Mucosa of descending colon (tissue), 3 donors: ENCODE measurements at regions not wholly inside any gene's neighbourhood (a gene's known extent, or its start where the extent isn't known, plus 50 kb on each side); places are given as distances from the start of the nearest gene placed in this dataset.

Experiments
- ATAC-seq: fragments of 200-7000 bp; cut with Tn5 transposase; one replicate; pipeline ENCODE4 v1.9.1; 2020; ENCODE audit warnings: mild to moderate bottlenecking, moderate library complexity
- DNase-seq, 3 donors: peaks; one replicate each; pipeline ENCODE4 v3.0.0-alpha.2; 2020
- H3K36me3 ChIP-seq: fragments of 200-600 bp; one replicate; pipeline ENCODE4 v1.8.0; 2021; ENCODE audit warnings: low read depth, mild to moderate bottlenecking
- H3K4me1 ChIP-seq: fragments of 200-600 bp; one replicate; pipeline ENCODE4 v1.8.0; 2021; ENCODE audit warnings: low read depth, mild to moderate bottlenecking
- H3K4me3 ChIP-seq: fragments of 200-600 bp; one replicate; pipeline ENCODE4 v1.8.0; 2021; ENCODE audit warnings: mild to moderate bottlenecking
- H3K9me3 ChIP-seq: fragments of 200-600 bp; one replicate; pipeline ENCODE4 v1.8.0; 2021; ENCODE audit warnings: mild to moderate bottlenecking
- CTCF ChIP-seq: fragments of 200-600 bp; IDR thresholded peaks from one replicate; pipeline ENCODE4 v1.8.0; 2022; ENCODE audit warnings: antibody characterized with exemption, mild to moderate bottlenecking
- intact Hi-C, 2 donors: fragments of 100-400 bp; cut with DNase I in 1 of 2; cut with micrococcal nuclease in 1 of 2; formaldehyde crosslinking; loops; one replicate each; pipeline versions ENCODE4 v1.11.0 to v1.11.1; 2022; cut with DNase I, micrococcal nuclease
- donor health status: DM: no; HTN: no; CAD: no; lungs with moderate emphysema.
- donor health status: DM: no; HTN: no; CAD: no.
- donor health status: DM: no; HTN: yes; CAD: no.

- Histone ChIP-seq H3K36me3 (no peaks in the 10 kb centered on the region), H3K4me3 (no peak overlapping the region), H3K4me1 (no peaks in the 10 kb centered on the region), H3K9me3 (no peaks in the 10 kb centered on the region)
- no peak for TF ChIP-seq CTCF
- intact Hi-C loops = no loop called here
- ATAC-seq = no peak
- no peak for DNase-seq
These were observed 164.4 kb upstream of the XYLT1 start for GRCh38 chr16:17635183-17635582.

GRCh38 chr16:17633181-17633951, 162.6 kb upstream of the XYLT1 start:
- no peak for ATAC-seq
- DNase-seq = no peak
- H3K36me3 ChIP-seq = no peaks in the 10 kb centered on the region
- no peaks in the 10 kb centered on the region for H3K9me3 ChIP-seq
- H3K4me3 ChIP-seq = no peak overlapping the region
- no peaks in the 10 kb centered on the region for H3K4me1 ChIP-seq
- TF ChIP-seq CTCF = no peak
- intact Hi-C loops = no loop called here

- Histone ChIP-seq H3K4me3 (no peak overlapping the region), H3K36me3 (no peaks in the 10 kb centered on the region), H3K9me3 (no peaks in the 10 kb centered on the region), H3K4me1 (no peaks in the 10 kb centered on the region)
- intact Hi-C loops = no loop called here
- no peak for DNase-seq
- TF ChIP-seq CTCF = no peak
- no peak for ATAC-seq
These were observed 161.9 kb upstream of the XYLT1 start for GRCh38 chr16:17632667-17633066.

GRCh38 chr16:17629936-17630335, 159.2 kb upstream of the XYLT1 start:
- Histone ChIP-seq H3K4me3 (no peak overlapping the region), H3K9me3 (peaks cover 12% of the 10 kb centered on the region), H3K36me3 (no peaks in the 10 kb centered on the region), H3K4me1 (no peaks in the 10 kb centered on the region)
- intact Hi-C loops = no loop called here
- DNase-seq (no peak), ATAC-seq (no peak)
- TF ChIP-seq CTCF = no peak

GRCh38 chr16:17628983-17629382, 158.2 kb upstream of the XYLT1 start:
- intact Hi-C loops = no loop called here
- H3K36me3 ChIP-seq = no peaks in the 10 kb centered on the region
- TF ChIP-seq CTCF = no peak
- DNase-seq (no peak), ATAC-seq (no peak)
- H3K4me3 ChIP-seq = no peak overlapping the region
- peaks cover 12% of the 10 kb centered on the region for H3K9me3 ChIP-seq
- no peaks in the 10 kb centered on the region for H3K4me1 ChIP-seq

GRCh38 chr16:17622366-17622765, 151.6 kb upstream of the XYLT1 start:
- intact Hi-C loops = no loop called here

More at GRCh38 chr16:17622366-17622765, 151.6 kb upstream of the XYLT1 start:
- peaks cover 9% of the 10 kb centered on the region for H3K9me3 ChIP-seq
- no peaks in the 10 kb centered on the region for H3K4me1 ChIP-seq
- ATAC-seq = no peak
- no peaks in the 10 kb centered on the region for H3K36me3 ChIP-seq
- no peak for TF ChIP-seq CTCF
- DNase-seq = no peak
- no peak overlapping the region for H3K4me3 ChIP-seq
